ENCODE measurements at regions not wholly inside any gene's neighbourhood (a gene's known extent, or its start where the extent isn't known, plus 50 kb on each side); places are given as distances from the start of the nearest gene placed in this dataset.
A peak's percentile ranks its signal among the peaks of the same experiment; 100 is the strongest.

DNA sequence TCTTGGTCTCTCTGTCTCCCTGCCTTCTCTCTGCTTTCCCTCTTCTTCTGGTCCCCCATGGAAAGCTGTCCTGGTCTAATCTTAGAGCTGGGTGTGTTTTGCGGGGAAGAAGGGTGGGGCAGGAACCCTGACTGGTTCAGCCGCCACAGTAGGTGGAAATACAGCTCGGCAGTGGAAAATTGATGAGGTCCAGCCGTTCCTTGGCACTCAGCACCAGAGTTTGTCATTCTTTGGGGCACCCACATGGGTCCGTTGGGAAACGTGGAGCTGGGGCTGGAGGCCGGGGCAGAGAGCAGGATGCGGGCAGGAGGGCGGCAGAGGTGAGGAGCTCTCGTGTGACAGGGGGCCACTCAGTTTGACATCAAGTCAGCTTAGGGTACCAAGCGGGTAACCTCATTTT is 364.2 kb upstream of the AMELY start:
- H3K27ac ChIP-seq (ENCODE audit: low read length in 2 of 2) = peak overlapping the region in 1 of 2 donors; percentile 24
- DNase-seq = no peak
- intact Hi-C loops (cut with micrococcal nuclease) = loop anchor here (10.0 kb wide), 1 partner anchor 1259 kb away; no protein-coding TSS in a partner anchor

DNA sequence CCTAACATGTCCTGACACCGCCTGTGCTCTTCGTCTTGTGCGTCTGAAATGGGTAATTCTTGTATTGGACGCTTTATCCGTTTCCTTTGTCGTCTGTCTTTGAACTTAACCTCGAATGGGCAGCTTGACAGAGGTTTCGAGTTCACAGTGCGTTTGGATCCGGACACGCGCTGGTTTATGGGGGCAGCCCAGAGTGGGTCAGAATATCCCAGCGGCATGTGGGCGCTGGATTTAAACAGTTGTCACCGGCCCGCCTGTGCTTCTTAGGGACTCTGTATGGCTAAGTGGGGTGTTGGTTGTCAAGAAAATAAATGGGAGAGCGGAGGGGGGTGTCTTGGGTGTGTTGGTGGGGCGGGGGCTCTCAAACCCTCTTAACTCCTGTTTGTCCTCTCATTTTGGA is 363.5 kb upstream of the AMELY start:
- CTCF ChIA-PET = no interaction called here
- no peaks in the 10 kb centered on the region for H3K79me2 ChIP-seq (ENCODE audit: control insufficient read depth, insufficient read depth, low read length)
- POLR2A ChIA-PET = interaction anchor here (0.7 kb wide), 1 partner anchor 449 kb away, joined by 3 read pairs; no protein-coding TSS in a partner anchor
- no peak for TF ChIP-seq EZH2 (IDR thresholded peaks at IDR 0.05; ENCODE audit: borderline replicate concordance, insufficient read depth, low read depth, low read length, poor library complexity, severe bottlenecking)
- TF ChIP-seq, protein P1, sequence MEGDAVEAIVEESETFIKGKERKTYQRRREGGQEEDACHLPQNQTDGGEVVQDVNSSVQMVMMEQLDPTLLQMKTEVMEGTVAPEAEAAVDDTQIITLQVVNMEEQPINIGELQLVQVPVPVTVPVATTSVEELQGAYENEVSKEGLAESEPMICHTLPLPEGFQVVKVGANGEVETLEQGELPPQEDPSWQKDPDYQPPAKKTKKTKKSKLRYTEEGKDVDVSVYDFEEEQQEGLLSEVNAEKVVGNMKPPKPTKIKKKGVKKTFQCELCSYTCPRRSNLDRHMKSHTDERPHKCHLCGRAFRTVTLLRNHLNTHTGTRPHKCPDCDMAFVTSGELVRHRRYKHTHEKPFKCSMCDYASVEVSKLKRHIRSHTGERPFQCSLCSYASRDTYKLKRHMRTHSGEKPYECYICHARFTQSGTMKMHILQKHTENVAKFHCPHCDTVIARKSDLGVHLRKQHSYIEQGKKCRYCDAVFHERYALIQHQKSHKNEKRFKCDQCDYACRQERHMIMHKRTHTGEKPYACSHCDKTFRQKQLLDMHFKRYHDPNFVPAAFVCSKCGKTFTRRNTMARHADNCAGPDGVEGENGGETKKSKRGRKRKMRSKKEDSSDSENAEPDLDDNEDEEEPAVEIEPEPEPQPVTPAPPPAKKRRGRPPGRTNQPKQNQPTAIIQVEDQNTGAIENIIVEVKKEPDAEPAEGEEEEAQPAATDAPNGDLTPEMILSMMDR (IDR thresholded peaks at IDR 0.05) = no peak
- H3K9me3 Mint-ChIP-seq (ENCODE audit: insufficient read depth) = no peaks in the 10 kb centered on the region
- no peaks in the 10 kb centered on the region for H3K27me3 Mint-ChIP-seq
- no peak overlapping the region for H3K9ac ChIP-seq (ENCODE audit: low read length)
- no peaks in the 10 kb centered on the region for H3K36me3 ChIP-seq (replicated peaks in 1 of 2; ENCODE audit: control extremely low read depth in 1 of 2, control insufficient read depth in 1 of 2, extremely low read depth in 1 of 2, insufficient read depth in 2 of 2, low read length in 1 of 2)
- no peaks in the 10 kb centered on the region for H4K20me1 ChIP-seq (ENCODE audit: control insufficient read depth, insufficient read depth, low read length, poor library complexity, severe bottlenecking)
- H3K4me1 Mint-ChIP-seq = peaks cover 39% of the 10 kb centered on the region
- no peak overlapping the region for H2AFZ ChIP-seq (ENCODE audit: insufficient read depth, low read depth, low read length, poor library complexity, severe bottlenecking)
- intact Hi-C loops (cut with micrococcal nuclease) = loop anchor here (10.0 kb wide), 1 partner anchor 1260 kb away; no protein-coding TSS in a partner anchor
- peak; percentile 25 for DNase-seq
- no peaks in the 10 kb centered on the region for H3K9me3 ChIP-seq (ENCODE audit: control extremely low read depth in 1 of 3, control insufficient read depth in 2 of 3, insufficient read depth in 1 of 3, low read length in 2 of 3)
- peaks cover 0 to 31% of the 10 kb centered on the region in 2 donors for H3K4me1 ChIP-seq (ENCODE audit: control insufficient read depth in 2 of 2, insufficient read depth in 2 of 2, low read length in 2 of 2)
- H3K27ac ChIP-seq (ENCODE audit: low read length in 2 of 2) = no peak overlapping the region
- H3K4me3 ChIP-seq (ENCODE audit: control extremely low read depth in 1 of 5, extremely low read depth in 1 of 5, insufficient read depth in 1 of 5, low read depth in 2 of 5, low read length in 4 of 5) = peak overlapping the region in 1 of 5 experiments; percentile 54
- H3K4me2 ChIP-seq (replicated peaks; ENCODE audit: low read depth, low read length, poor library complexity, severe bottlenecking) = no peak overlapping the region
- peak overlapping the region; percentile 86 for H3K27ac Mint-ChIP-seq
- no peak for ATAC-seq (ENCODE audit: low read depth)
- peak overlapping the region; percentile 95 for H3K4me3 Mint-ChIP-seq
- H3K27me3 ChIP-seq (replicated peaks in 1 of 4; ENCODE audit: control extremely low read depth in 1 of 4, control insufficient read depth in 3 of 4, insufficient read depth in 4 of 4, low read length in 3 of 4) = no peaks in the 10 kb centered on the region
- 2% methylated on average over 13 of the region's 18 CpGs for WGBS (ENCODE audit: insufficient coverage)

More for the DNA sequence above, 364.2 kb upstream of the AMELY start:
- ChIA-PET CTCF (interaction anchor here (0.8 kb wide), 1 partner anchor 15 kb away, joined by 4 read pairs; no protein-coding TSS in a partner anchor), POLR2A (interaction anchor here (0.7 kb wide), 1 partner anchor 449 kb away, joined by 3 read pairs; no protein-coding TSS in a partner anchor)
- H3K4me3 ChIP-seq (ENCODE audit: control extremely low read depth in 1 of 5, extremely low read depth in 1 of 5, insufficient read depth in 1 of 5, low read depth in 2 of 5, low read length in 4 of 5) = peak overlapping the region in 1 of 5 experiments; percentile 54
- Mint-ChIP-seq H3K9me3 (ENCODE audit: insufficient read depth) (no peaks in the 10 kb centered on the region), H3K4me3 (peak overlapping the region; percentile 95), H3K27ac (peak overlapping the region; percentile 86), H3K27me3 (no peaks in the 10 kb centered on the region), H3K4me1 (peaks cover 44% of the 10 kb centered on the region)
- H3K27me3 ChIP-seq (replicated peaks in 1 of 4; ENCODE audit: control extremely low read depth in 1 of 4, control insufficient read depth in 3 of 4, insufficient read depth in 4 of 4, low read length in 3 of 4) = no peaks in the 10 kb centered on the region
- no peak for ATAC-seq (ENCODE audit: low read depth)
- H3K36me3 ChIP-seq (replicated peaks in 1 of 2; ENCODE audit: control extremely low read depth in 1 of 2, control insufficient read depth in 1 of 2, extremely low read depth in 1 of 2, insufficient read depth in 2 of 2, low read length in 1 of 2) = no peaks in the 10 kb centered on the region
- H3K79me2 ChIP-seq (ENCODE audit: control insufficient read depth, insufficient read depth, low read length) = no peaks in the 10 kb centered on the region
- H2AFZ ChIP-seq (ENCODE audit: insufficient read depth, low read depth, low read length, poor library complexity, severe bottlenecking) = no peak overlapping the region
- peaks cover 0 to 31% of the 10 kb centered on the region in 2 donors for H3K4me1 ChIP-seq (ENCODE audit: control insufficient read depth in 2 of 2, insufficient read depth in 2 of 2, low read length in 2 of 2)
- no peak overlapping the region for H3K9ac ChIP-seq (ENCODE audit: low read length)
- no peaks in the 10 kb centered on the region for H4K20me1 ChIP-seq (ENCODE audit: control insufficient read depth, insufficient read depth, low read length, poor library complexity, severe bottlenecking)
- WGBS (ENCODE audit: insufficient coverage) = 25% methylated on average over 8 of the region's 11 CpGs
- no peak overlapping the region for H3K4me2 ChIP-seq (replicated peaks; ENCODE audit: low read depth, low read length, poor library complexity, severe bottlenecking)
- H3K9me3 ChIP-seq (ENCODE audit: control extremely low read depth in 1 of 3, control insufficient read depth in 2 of 3, insufficient read depth in 1 of 3, low read length in 2 of 3) = no peaks in the 10 kb centered on the region
- TF ChIP-seq, protein P1 (IDR thresholded peaks at IDR 0.05) = no peak
- TF ChIP-seq EZH2 (IDR thresholded peaks at IDR 0.05; ENCODE audit: borderline replicate concordance, insufficient read depth, low read depth, low read length, poor library complexity, severe bottlenecking) = no peak

Measured in B cell (primary cell).